Stimulated activated CD8-positive, alpha-beta memory T cell treated with anti-CD3 and anti-CD28 coated beads, Interleukin-4, amount 100 ng/mL, for 48 hours (primary cell): ENCODE measurements at regions not wholly inside any gene's neighbourhood (a gene's known extent, or its start where the extent isn't known, plus 50 kb on each side); places are given as distances from the start of the nearest gene placed in this dataset.
"Not testable (repeated sequence)": the region's sequence is repeated elsewhere in the genome, so short reads cannot be mapped to it uniquely, and the experiment has no call there.

ENCODE experiments used
- DNase-seq: peaks from one replicate; pipeline ENCODE4 v3.0.0-alpha.2; 2020

GRCh38 chr18:60060026-60060425 lies 160.2 kb downstream of the PMAIP1 start:
- DNase-seq = no peak

GRCh38 chr18:60059216-60059615 lies 159.4 kb downstream of the PMAIP1 start:
- DNase-seq = no peak

- DNase-seq = no peak
Observed at GRCh38 chr18:60053747-60054304, 154.0 kb downstream of the PMAIP1 start.

- no peak for DNase-seq
Observed at GRCh38 chr18:60050821-60051220, 151.0 kb downstream of the PMAIP1 start.

- no peak for DNase-seq
Observed at GRCh38 chr18:60049172-60049571, 149.4 kb downstream of the PMAIP1 start.

- DNase-seq = no peak
Observed at GRCh38 chr18:60047556-60047955, 147.8 kb downstream of the PMAIP1 start.

- no peak for DNase-seq
Observed at GRCh38 chr18:60044290-60045006, 144.7 kb downstream of the PMAIP1 start.

- no peak for DNase-seq
Observed at GRCh38 chr18:60040971-60041370, 141.2 kb downstream of the PMAIP1 start.

- no peak for DNase-seq
Observed at GRCh38 chr18:60038731-60039130, 138.9 kb downstream of the PMAIP1 start.

GRCh38 chr18:60027397-60027796 lies 127.6 kb downstream of the PMAIP1 start:
- no peak for DNase-seq

GRCh38 chr18:60024857-60025256 lies 125.1 kb downstream of the PMAIP1 start:
- DNase-seq = no peak

- DNase-seq = no peak
Observed at GRCh38 chr18:60024345-60024744, 124.5 kb downstream of the PMAIP1 start.

- no peak for DNase-seq
Observed at GRCh38 chr18:60022671-60023276, 123.0 kb downstream of the PMAIP1 start.

GRCh38 chr18:60021556-60021955 lies 121.8 kb downstream of the PMAIP1 start:
- no peak for DNase-seq

GRCh38 chr18:60020107-60020925 lies 120.5 kb downstream of the PMAIP1 start:
- no peak for DNase-seq

- DNase-seq = no peak
Observed at GRCh38 chr18:60019463-60019840, 119.7 kb downstream of the PMAIP1 start.

- no peak for DNase-seq
Observed at GRCh38 chr18:60018618-60019462, 119.0 kb downstream of the PMAIP1 start.

- not testable (repeated sequence) for DNase-seq
Observed at GRCh38 chr18:60018134-60018533, 118.3 kb downstream of the PMAIP1 start.

- DNase-seq = no peak
Observed at GRCh38 chr18:60017371-60017770, 117.6 kb downstream of the PMAIP1 start.

GRCh38 chr18:60015826-60016225 lies 116.0 kb downstream of the PMAIP1 start:
- DNase-seq = not testable (repeated sequence)

- not testable (repeated sequence) for DNase-seq
Observed at GRCh38 chr18:60013148-60013547, 113.4 kb downstream of the PMAIP1 start.

- DNase-seq = no peak
Observed at GRCh38 chr18:60010984-60011383, 111.2 kb downstream of the PMAIP1 start.

GRCh38 chr18:60010513-60010912 lies 110.7 kb downstream of the PMAIP1 start:
- no peak for DNase-seq
